ENCODE measurements at regions not wholly inside any gene's neighbourhood (a gene's known extent, or its start where the extent isn't known, plus 50 kb on each side); places are given as distances from the start of the nearest gene placed in this dataset.

DNA sequence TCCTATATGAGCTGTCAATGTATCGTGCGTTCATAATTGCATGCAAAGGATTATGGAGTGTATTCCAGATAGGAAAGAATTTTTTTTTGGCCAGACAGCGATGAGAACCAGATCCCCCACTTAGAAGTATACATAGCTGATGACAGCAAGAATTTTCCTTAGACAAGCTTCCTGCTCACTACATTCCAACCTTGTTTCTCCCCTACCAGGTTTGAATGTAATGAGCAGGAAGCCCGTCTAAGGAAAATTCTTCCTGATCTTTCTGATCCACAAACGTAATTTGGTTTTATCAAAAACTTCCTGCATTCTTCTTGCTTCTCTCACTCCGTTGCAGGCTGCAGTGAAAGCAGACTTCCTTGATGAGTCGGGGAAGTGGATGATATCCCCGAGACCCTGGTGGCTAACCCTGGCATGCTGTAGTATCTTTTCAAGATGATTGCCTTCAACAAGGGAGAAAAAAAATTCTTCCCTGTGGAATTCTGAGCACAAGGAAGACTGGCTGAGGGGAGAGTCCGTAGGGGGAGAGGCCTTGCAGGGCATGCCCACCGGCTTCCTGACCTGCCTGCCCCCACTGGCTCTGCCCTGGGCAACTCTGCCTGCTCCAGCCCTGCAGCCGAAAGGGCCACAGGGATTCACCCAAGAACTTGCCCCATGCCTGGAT lies 243.1 kb downstream of the TLE3 start:
- TF ChIP-seq, protein P1, sequence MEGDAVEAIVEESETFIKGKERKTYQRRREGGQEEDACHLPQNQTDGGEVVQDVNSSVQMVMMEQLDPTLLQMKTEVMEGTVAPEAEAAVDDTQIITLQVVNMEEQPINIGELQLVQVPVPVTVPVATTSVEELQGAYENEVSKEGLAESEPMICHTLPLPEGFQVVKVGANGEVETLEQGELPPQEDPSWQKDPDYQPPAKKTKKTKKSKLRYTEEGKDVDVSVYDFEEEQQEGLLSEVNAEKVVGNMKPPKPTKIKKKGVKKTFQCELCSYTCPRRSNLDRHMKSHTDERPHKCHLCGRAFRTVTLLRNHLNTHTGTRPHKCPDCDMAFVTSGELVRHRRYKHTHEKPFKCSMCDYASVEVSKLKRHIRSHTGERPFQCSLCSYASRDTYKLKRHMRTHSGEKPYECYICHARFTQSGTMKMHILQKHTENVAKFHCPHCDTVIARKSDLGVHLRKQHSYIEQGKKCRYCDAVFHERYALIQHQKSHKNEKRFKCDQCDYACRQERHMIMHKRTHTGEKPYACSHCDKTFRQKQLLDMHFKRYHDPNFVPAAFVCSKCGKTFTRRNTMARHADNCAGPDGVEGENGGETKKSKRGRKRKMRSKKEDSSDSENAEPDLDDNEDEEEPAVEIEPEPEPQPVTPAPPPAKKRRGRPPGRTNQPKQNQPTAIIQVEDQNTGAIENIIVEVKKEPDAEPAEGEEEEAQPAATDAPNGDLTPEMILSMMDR (IDR thresholded peaks at IDR 0.05): no peak
- TF ChIP-seq POLR2A (IDR thresholded peaks at IDR 0.05) (no peak), POLR2AphosphoS5 (IDR thresholded peaks at IDR 0.05; ENCODE audit: insufficient read depth in 1 of 2, low read depth in 1 of 2) (no peak)

Data from vagina (tissue), 2 donors.